Vagina (tissue), 2 donors: ENCODE measurements at regions not wholly inside any gene's neighbourhood (a gene's known extent, or its start where the extent isn't known, plus 50 kb on each side); places are given as distances from the start of the nearest gene placed in this dataset.

Experiments
- DNase-seq, 2 donors: peaks; one replicate each; pipeline ENCODE4 v3.0.0-alpha.2; 2017; ENCODE audit errors: extremely low spot score in 2 of 2
- H3K27ac ChIP-seq: fragments of 200-600 bp; sonication (generic); one replicate; pipeline ENCODE4 v1.5.1; 2019
- H3K27me3 ChIP-seq: fragments of 200-600 bp; sonication (generic); one replicate; pipeline ENCODE4 v1.5.1; 2019
- H3K36me3 ChIP-seq, 2 donors: fragments of 200-600 bp; sonication (generic); one replicate each; pipeline ENCODE4 v1.5.1; 2017 to 2019
- H3K4me1 ChIP-seq: fragments of 200-600 bp; sonication (generic); one replicate; pipeline ENCODE4 v1.5.1; 2019
- H3K4me3 ChIP-seq, 2 donors: fragments of 200-600 bp; sonication (generic); 1 replicate in 1 of 2; 2 replicates in 1 of 2; pipeline ENCODE4 v1.5.1; 2016 to 2019
- H3K9me3 ChIP-seq: fragments of 200-600 bp; sonication (generic); one replicate; pipeline ENCODE4 v1.5.1; 2019
- POLR2A ChIP-seq, 2 donors: fragments of 450-650 bp; IDR thresholded peaks; one replicate each; pipeline ENCODE4 v1.6.1; 2017; ENCODE audit warnings: antibody characterized with exemption in 2 of 2, mild to moderate bottlenecking in 2 of 2, moderate library complexity in 2 of 2
- POLR2AphosphoS5 ChIP-seq, 2 donors: sonication (generic); formaldehyde crosslinking; IDR thresholded peaks; one replicate each; pipeline ENCODE4 v1.9.0; 2017; ENCODE audit warnings: antibody characterized with exemption in 2 of 2, mild to moderate bottlenecking in 2 of 2, low read depth in 1 of 2; ENCODE audit not compliant: insufficient read depth in 1 of 2
- intact Hi-C: fragments of 100-400 bp; cut with DNase I; formaldehyde crosslinking; loops from one replicate; pipeline ENCODE4 v1.15.1; 2023
- TF ChIP-seq, protein P1 (sequence below), 3 experiments: fragments of 450-650 bp in 2 of 3; fragments of 200-600 bp in 1 of 3; sonication (generic) in 1 of 3; IDR thresholded peaks; one replicate each; pipeline ENCODE4 v1.5.1; 2017 to 2019; ENCODE audit warnings: antibody characterized with exemption in 3 of 3, mild to moderate bottlenecking in 2 of 3, moderate library complexity in 2 of 3

DNA sequence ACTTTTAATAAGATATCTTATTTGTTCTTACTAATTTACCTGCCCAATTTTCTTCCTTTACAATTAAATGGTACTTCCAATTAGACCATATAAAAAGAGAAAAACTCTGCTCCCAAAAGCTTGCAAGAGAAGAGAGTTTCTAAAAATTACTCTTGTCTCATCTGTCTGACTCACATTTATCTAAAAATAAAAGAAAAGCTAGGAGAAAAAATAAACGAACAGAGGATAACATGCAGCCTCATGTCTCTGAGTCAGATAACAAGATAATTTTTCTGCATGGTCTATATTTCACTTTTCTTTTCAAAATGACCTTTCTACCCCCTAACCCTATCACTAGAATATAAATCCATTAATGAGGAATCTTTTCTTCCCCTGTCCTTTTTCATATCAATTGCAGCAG lies 127.2 kb upstream of the TCF21 start:
- no peak for DNase-seq
- H3K27me3 ChIP-seq, result no peaks in the 10 kb centered on the region
- intact Hi-C loops, result loop anchor here (10.0 kb wide), 1 partner anchor 133 kb away; no protein-coding TSS in a partner anchor
- H3K27ac ChIP-seq, result peak overlapping the region; percentile 73
- no peaks in the 10 kb centered on the region for H3K4me1 ChIP-seq
- TF ChIP-seq POLR2A (IDR thresholded peaks at IDR 0.05) (no peak), POLR2AphosphoS5 (IDR thresholded peaks at IDR 0.05; ENCODE audit: insufficient read depth in 1 of 2, low read depth in 1 of 2) (peak in 1 of 2 donors; percentile 64)
- H3K36me3 ChIP-seq, result no peaks in the 10 kb centered on the region
- H3K9me3 ChIP-seq, result no peaks in the 10 kb centered on the region
- no peak overlapping the region for H3K4me3 ChIP-seq

DNA sequence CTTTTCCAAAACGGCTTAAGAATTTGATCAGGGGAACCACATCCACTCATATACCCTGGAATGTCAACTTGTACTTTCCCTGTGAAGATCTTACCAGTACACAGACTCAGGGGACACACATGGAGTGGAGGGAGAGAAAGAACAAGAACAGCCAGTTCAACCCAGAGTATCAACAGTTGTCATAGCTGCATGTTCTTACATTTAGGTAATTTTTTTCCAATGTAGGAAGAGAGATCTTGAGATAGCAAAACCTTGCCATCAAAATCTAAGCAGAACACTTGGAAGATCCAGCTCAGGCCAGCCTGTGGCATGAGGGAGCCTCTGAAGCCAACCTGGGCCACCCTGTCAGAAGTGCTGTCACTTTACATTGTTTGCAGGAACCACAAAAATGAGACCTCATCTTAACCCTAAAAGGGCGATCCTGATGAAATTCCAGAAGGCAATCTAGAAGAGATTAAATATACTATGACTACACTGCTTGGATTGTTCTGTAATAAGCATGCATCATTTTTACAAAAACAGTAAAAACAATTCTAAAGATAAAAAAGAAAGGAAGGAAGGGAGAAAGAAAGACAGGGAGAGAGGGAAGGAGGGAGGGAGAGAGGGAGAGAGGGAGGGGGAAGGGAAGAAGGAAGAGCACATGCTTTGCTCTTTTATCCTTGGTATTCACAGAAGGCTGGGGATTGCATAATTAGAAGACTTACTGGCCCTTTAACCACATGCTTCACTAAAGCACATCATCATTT lies 124.7 kb upstream of the TCF21 start:
- no peak overlapping the region for H3K4me3 ChIP-seq
- H3K4me1 ChIP-seq, result no peaks in the 10 kb centered on the region
- TF ChIP-seq POLR2AphosphoS5 (IDR thresholded peaks at IDR 0.05; ENCODE audit: insufficient read depth in 1 of 2, low read depth in 1 of 2), result peak in 1 of 2 donors; percentile 14
- TF ChIP-seq POLR2A (IDR thresholded peaks at IDR 0.05), result no peak
- TF ChIP-seq, protein P1, sequence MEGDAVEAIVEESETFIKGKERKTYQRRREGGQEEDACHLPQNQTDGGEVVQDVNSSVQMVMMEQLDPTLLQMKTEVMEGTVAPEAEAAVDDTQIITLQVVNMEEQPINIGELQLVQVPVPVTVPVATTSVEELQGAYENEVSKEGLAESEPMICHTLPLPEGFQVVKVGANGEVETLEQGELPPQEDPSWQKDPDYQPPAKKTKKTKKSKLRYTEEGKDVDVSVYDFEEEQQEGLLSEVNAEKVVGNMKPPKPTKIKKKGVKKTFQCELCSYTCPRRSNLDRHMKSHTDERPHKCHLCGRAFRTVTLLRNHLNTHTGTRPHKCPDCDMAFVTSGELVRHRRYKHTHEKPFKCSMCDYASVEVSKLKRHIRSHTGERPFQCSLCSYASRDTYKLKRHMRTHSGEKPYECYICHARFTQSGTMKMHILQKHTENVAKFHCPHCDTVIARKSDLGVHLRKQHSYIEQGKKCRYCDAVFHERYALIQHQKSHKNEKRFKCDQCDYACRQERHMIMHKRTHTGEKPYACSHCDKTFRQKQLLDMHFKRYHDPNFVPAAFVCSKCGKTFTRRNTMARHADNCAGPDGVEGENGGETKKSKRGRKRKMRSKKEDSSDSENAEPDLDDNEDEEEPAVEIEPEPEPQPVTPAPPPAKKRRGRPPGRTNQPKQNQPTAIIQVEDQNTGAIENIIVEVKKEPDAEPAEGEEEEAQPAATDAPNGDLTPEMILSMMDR (IDR thresholded peaks at IDR 0.05), result no peak
- no peaks in the 10 kb centered on the region for H3K27me3 ChIP-seq
- no peaks in the 10 kb centered on the region for H3K9me3 ChIP-seq
- intact Hi-C loops, result loop anchor here (10.0 kb wide), 1 partner anchor 131 kb away; no protein-coding TSS in a partner anchor
- DNase-seq, result no peak
- H3K27ac ChIP-seq, result peak overlapping the region; percentile 73
- H3K36me3 ChIP-seq, result no peaks in the 10 kb centered on the region

DNA sequence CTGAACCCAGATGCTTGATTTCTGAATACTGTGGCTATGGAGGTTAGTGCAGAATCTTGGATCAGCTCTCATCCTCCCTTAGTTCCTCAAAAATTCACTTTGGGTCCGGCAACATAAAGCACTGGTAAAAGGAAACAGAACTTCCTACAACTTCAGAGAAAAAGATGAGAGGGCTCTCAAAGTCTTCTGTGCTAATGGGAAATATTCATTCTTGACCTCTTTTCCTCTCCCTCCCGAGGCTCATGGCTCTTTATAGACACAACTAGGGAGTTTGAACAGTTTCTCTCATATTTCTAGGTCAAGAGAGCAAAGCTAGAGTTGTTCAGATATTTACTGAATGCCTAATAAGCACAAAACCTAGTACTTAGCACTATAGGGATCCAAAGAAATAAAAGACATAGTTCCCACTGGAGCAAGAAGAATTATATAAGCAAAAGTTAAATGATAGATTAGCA lies 124.1 kb upstream of the TCF21 start:
- Histone ChIP-seq H3K27ac (peak overlapping the region; percentile 73), H3K9me3 (no peaks in the 10 kb centered on the region), H3K36me3 (no peaks in the 10 kb centered on the region), H3K27me3 (no peaks in the 10 kb centered on the region), H3K4me3 (no peak overlapping the region), H3K4me1 (no peaks in the 10 kb centered on the region)
- intact Hi-C loops, result loop anchor here (10.0 kb wide), 1 partner anchor 130 kb away; no protein-coding TSS in a partner anchor
- TF ChIP-seq POLR2A (IDR thresholded peaks at IDR 0.05), result no peak
- TF ChIP-seq POLR2AphosphoS5 (IDR thresholded peaks at IDR 0.05; ENCODE audit: insufficient read depth in 1 of 2, low read depth in 1 of 2), result no peak
- TF ChIP-seq, protein P1 (IDR thresholded peaks at IDR 0.05), result no peak
- DNase-seq, result no peak

DNA sequence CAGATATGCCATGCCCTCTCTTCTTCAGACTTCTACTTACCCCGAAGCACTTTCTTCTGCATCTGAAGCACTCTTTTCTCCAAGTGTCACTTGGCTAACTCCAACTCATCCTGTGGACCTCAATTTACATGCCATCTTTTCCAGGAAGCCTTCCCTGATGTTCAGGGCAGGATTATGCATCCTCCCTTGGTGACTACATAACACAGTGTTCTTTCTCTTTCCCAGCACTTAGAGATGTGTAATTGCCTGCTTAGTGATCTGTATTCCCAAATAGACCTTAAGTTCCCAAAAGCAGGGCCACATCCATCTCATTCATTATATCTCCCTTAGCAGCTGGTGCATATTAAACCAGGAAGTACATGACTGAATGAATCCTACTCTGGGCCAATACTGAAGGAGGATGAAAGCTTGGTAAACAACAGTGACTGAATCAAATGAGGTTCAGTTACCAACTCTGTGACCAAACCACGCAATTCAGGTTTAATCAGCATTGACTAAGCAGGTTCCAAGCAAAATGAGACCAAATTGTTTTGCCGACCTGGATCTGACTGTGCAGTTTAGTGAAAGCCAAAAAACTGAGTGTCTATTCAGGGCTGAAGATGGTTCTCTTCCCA lies 121.4 kb upstream of the TCF21 start:
- H3K4me3 ChIP-seq, result no peak overlapping the region
- no peaks in the 10 kb centered on the region for H3K36me3 ChIP-seq
- H3K9me3 ChIP-seq, result no peaks in the 10 kb centered on the region
- H3K27ac ChIP-seq, result no peak overlapping the region
- TF ChIP-seq, protein P1 (IDR thresholded peaks at IDR 0.05), result no peak
- no peak for TF ChIP-seq POLR2A (IDR thresholded peaks at IDR 0.05)
- no peak for TF ChIP-seq POLR2AphosphoS5 (IDR thresholded peaks at IDR 0.05; ENCODE audit: insufficient read depth in 1 of 2, low read depth in 1 of 2)
- no peaks in the 10 kb centered on the region for H3K27me3 ChIP-seq
- DNase-seq, result no peak
- no peaks in the 10 kb centered on the region for H3K4me1 ChIP-seq
- intact Hi-C loops, result loop anchor here (10.0 kb wide), 1 partner anchor 127 kb away; no protein-coding TSS in a partner anchor

DNA sequence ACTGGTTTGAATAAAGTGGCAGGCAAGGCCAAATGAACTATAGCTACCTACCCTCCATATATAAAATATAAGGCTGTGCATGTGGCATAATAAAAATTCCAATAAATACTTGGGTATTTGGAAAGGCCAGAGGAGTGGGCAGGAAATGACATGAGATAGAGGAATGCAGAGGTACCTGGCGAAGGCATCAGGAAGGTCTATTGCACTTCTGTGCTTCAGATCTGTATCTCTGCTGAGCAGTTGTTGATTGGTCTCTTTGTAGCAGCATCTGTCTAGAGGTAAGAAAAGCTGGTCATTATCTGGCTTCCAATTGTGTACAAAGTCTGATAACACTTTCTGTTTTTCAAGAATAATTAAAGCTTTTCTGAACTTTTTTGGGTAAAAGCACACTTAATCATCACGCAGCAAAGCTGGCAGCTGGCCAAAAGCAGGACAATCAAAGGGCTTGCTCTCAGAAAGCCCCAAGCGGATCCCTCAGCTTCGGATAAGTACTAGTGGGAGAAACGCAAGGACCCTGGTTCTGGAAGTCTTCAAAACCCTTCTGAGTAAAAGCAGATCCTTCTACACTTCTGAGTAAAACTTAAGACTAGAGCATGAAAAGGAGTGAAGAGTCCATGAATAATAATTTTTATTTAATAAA lies 120.1 kb upstream of the TCF21 start:
- intact Hi-C loops, result loop anchor here (10.0 kb wide), 1 partner anchor 126 kb away; no protein-coding TSS in a partner anchor
- Histone ChIP-seq H3K36me3 (no peaks in the 10 kb centered on the region), H3K4me1 (no peaks in the 10 kb centered on the region), H3K9me3 (no peaks in the 10 kb centered on the region), H3K27me3 (no peaks in the 10 kb centered on the region), H3K27ac (no peak overlapping the region), H3K4me3 (no peak overlapping the region)
- TF ChIP-seq, protein P1 (IDR thresholded peaks at IDR 0.05), result no peak
- TF ChIP-seq POLR2AphosphoS5 (IDR thresholded peaks at IDR 0.05; ENCODE audit: insufficient read depth in 1 of 2, low read depth in 1 of 2) (no peak), POLR2A (IDR thresholded peaks at IDR 0.05) (no peak)
- DNase-seq, result no peak
